COR-L47 (cell line): ENCODE measurements at regions not wholly inside any gene's neighbourhood (a gene's known extent, or its start where the extent isn't known, plus 50 kb on each side); places are given as distances from the start of the nearest gene placed in this dataset.
"Not testable (repeated sequence)": the region's sequence is repeated elsewhere in the genome, so short reads cannot be mapped to it uniquely, and the experiment has no call there.

Experiments
- DNase-seq: peaks from one replicate; lab custom pipeline; 2025; lab: John Stamatoyannopoulos, UW

DNA sequence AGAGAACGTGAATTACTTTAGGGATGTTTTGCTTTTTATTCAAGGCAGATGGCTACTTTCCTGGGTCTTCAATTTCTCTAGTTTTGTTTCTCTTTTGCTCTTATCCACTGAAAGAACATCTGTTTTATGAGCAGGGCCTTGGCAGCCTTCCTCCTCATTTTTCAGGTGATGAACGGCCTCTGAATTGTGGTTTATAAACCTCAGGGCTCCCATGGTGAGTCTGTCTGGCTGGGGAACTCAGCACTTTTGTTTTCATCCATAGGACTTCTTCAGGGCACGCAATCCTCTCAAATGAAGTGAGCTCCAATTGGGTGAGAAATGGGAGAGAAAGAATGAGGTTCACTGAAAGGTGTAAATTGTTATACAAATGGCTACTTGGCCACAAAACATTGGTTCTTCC, 186.4 kb upstream of the ERCC4 start:
- no peak for DNase-seq

DNA sequence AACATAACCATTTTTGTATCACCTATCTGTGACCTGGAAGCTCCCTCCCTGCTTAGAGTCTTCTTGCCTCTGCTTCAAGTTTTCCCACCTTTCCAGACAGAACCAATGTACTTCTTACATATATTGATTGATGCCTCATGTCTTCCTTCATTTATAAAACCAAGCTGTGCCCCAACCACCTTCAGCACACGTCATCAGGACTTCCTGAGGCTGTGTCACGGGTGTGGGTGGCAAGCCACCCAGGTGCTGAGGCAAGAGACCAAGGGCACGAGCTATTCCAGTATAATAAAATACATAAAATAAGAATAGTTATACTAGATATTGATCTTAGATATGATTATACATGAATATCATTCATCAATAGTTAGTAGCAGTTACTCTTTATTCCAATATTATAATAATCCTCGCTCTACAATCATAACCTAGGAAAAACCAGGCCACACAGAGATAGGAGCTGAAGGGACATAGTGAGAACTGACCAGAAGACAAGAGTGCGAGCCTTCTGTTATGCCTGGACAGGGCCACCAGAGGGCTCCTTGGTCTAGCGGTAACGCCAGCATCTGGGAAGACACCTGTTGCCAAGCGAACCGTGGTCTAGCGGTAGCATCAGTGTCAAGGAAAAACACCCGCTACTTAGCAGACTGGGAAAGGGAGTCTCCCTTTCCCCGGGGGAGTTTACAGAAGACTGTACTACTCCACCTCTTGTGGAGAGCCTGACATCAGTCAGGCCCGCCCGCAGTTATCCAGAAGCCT, 180.2 kb upstream of the ERCC4 start:
- not testable (repeated sequence) for DNase-seq

DNA sequence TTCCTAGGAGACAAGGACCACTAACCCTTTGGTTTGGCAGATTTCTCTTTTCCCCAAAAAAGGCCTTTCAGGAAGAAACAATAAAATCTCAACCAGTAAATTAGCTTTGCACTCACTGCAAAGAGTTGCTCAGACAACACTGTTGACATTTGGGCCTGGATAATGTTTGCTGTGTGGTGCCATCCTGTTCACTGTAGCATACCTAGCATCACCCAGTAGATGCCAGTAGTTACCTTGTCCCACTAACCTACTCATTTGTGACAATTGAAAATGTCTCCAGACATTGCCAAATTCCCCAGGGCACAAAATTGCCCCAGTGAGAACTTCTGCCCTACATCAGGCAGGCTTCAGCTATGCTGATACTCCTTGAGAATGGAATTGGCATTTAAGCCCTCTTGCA, 177.0 kb upstream of the ERCC4 start:
- no peak for DNase-seq

DNA sequence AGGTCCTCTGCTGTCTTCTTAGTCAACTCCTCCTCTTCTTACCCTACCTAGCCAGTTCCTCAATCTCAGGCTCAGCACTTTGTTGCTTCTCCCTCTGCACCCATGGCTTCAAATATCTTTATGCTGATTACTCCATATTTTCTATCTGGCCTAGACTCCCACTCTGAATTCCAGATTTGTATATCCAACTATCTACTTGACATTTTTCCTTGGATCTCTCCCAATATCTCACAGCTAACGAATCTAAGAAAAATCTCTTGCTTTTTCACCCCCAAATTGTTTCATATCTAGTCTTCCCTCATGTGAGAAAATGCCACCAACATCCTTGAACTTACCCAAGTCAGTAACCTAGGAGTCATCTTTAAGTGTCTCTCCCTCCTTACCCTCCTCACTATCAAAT, 176.4 kb upstream of the ERCC4 start:
- DNase-seq, result no peak

DNA sequence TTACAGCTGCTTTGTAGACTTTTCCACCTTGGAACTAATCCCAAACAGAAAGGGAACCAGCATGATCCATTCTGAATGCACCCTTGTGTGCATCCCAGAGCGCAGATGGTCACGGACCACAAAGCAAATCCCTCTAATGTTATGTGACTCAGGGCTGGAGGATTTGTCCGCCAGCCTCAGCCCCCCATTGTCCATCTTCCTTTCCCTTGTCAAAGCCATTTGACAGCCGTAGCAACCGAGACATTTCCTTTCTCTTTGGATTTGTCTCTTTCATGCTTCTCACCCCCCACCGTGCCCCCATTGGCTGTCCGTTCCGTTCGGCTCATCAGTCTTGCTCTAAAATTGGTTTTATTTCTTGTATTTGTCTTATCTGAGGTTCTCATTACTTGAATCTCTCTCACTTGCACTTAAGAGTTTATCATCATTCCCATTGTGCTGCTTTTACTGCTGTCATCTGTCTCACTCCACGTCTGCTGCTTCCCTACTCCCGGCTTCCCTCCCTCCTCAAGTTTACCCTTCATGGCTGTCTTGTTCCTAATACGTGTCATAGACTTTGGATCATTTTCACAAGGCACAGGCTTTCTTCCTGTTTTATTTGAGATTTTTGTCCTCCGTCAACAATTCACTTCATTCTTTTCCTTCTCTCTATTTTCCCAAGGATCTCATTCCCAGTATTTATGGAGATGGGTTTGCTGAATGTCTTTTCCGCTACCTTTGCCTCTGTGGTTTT, 163.4 kb upstream of the ERCC4 start:
- no peak for DNase-seq

DNA sequence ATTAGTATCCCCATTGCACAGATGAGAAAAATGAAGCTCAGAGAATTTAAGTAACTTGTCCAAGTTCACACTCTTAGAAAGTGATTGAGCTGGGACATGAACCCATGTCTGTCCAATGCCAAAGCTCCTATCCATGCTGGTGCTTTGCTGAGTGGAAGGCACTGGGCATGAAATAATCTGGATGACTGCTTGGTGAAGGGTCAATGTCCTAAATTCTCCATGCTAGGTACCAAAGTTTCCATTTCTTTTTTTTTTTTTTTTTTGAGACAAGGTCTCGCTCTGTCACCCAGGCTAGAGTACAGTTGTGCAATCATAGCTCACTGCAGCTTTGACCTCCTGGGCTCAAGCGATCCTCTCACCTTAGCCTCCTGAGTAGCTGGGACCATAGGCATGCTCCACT, 153.6 kb upstream of the ERCC4 start:
- no peak for DNase-seq

DNA sequence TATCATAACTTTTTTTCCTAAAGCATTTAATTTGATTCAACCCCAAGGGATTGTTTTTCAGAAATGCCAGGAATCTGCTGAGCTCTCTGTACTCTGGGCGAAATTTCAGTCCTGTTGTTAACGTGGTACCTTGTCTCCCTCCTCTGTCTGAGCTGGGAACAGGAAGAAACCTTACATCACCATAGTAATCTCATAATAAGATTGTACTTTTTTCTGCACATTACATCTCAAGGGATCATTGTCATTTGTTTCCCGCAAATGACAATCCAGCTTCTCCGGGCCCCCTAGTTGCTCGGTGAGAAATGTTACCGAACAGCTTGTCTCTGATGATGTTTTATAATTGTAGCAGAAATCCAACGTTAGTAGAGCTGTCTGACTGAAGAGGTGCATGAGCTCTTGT, 152.7 kb upstream of the ERCC4 start:
- DNase-seq, result no peak

DNA sequence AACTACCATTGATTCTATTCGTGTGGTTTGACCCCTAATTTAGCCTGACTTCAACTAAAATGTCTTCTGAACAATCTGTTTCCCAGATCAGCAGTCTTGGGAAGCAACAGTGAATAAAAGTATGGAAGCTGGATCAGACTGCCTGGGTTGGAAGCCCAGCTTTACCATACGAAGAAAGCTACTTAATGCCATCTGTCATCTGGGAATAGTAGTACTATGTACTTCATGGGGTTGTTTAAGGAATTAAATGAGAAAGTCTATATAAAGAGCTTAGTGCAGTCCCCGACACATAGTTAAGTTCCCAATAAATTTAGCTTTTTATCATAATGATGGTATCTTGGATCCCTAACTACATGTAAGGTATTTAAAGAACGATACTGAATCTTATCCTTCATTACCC, 151.5 kb upstream of the ERCC4 start:
- DNase-seq, result no peak

DNA sequence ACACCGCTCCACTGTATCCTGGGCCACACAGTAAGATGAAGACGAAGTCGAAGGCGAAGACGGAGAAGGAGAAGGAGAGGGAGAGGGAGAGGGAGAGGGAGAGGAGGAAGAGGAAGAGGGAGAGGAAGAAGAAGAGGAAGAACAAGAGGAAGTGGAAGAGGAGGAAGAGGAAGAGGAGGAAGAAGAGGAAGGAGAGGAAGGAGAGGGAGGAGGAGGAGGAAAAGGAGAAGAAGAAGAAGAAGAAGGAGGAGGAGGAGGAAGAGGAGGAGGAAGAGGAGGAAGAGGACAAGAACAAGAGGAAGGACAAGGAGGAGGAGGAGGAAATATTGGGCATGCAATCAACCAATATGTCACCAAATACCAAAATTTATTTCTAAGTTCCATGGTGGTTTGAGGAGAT, 149.5 kb upstream of the ERCC4 start:
- no peak for DNase-seq

DNA sequence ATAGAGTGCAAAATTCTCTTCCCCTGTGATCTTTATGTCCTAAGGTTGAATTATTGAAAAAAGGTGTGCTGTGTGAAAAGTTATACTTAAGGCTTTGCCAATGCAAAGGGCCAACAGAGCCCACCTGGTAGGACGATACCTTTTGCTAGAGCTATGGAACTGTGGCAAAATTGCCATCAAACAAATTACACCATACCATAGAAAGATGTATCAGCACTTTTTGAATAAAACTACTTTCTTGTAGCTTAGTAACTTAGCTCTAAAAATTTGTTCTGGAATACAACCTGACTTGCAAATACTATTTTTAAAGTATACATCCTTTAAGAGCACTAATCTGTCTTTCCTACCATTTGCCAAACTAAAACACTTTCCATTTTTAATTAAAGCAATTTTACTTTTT, 147.2 kb upstream of the ERCC4 start:
- DNase-seq, result no peak

DNA sequence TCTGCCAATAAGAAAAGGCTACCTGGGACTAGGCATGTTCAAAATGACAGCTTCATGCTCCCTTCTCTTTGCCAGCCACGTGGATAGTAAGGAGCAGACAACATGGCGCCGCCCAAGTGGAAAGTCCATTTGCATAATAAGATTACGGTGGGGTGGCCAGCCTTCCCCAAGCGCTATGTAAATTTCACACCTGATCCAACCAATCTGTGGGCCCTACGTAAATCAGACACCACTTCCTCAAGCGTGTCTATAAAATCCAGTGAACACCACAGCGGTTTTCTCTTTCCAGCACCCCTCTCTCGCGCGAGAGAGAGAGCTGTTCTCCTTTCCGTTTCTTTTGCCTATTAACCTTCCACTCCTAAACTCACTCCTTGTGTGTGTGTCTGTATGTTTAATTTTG, 140.3 kb upstream of the ERCC4 start:
- DNase-seq, result no peak

DNA sequence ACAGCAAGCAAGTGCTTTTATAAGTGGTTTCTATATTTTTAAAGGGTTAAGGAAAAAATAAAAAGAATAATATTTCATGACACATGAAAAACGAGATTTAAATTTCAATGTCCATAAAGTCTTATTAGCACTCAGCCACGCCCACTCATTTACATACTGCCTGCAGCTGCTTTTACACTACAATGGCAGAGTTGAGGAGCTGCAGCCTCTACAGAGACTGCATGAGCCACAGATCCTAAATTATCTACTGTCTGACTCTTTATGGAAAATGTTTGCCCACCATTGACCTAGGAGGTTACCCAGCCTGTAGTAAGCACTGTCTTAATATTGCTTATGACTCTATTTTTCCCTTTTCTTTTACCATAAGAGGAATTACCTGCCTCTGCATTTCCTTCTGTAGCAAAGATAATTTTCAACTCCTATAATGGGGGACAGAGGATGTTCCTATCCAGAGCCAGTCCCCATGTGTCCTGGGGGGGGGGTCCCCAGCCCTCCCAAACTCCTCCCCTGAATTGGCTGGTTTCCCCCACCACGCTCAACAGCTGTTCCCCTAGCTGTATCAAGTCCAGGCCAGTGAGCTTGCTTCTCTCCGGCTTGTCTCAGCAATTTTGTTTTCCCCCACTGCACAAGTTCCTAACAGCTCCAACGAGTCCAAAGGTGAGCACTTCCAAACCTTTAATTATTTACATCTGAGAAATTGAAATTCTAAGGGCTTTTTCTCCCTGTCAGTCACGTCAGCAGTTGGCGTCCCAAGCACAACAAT, 139.4 kb upstream of the ERCC4 start:
- DNase-seq, result no peak

DNA sequence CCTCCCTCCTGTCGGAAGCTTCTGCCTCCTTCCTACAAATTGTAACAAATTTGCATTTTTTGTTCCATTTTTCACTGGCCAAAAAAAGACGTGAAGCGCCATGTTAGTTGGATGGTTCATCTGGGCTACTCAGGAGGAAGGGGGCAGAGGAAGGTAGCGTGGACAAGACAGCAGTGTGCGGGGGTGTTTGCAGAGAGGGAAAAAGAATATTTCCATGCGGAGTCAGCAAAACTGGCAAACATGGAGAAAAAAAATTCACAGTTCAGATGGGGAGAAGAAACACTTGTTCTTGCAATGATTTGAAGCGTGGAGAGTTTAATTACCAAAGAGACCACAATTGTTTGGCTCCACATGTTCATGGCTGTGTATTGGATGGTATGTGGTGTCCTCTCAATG, 138.8 kb upstream of the ERCC4 start:
- DNase-seq, result no peak

DNA sequence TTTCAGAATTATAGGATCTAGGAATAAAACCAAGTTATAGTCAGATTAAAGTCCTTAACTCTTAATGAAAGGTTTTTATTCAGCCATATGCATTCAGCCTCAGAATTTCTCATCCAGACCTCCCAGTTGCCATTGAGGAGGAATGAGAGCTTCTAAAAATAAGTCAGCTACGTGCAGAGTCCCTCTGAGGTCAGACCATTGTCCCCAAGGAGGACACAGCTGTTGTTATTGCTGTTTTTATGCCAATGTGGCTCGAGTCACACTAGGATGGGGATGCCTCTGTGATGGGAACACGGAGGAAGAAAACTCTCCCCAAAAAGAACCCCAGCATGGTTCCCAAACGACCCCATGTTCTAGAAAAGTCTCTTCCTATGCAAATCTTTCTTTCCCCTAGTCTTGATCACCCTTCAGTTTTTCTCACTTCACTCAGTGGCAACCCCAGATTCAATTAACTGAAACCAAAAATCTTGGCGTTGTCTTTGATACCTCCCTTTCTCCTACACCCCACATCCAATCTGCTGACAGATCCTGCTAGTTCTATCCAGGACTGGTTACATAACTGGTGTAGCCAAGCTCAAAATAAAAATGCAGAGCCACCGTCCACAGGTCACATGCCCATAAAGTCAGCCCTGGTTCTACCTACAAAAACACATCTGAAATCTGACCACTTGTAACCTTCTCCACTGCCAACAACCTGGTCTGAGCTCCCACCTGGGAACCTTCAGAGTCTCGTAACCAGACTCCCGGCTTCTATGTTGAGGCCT, 138.2 kb upstream of the ERCC4 start:
- no peak for DNase-seq

DNA sequence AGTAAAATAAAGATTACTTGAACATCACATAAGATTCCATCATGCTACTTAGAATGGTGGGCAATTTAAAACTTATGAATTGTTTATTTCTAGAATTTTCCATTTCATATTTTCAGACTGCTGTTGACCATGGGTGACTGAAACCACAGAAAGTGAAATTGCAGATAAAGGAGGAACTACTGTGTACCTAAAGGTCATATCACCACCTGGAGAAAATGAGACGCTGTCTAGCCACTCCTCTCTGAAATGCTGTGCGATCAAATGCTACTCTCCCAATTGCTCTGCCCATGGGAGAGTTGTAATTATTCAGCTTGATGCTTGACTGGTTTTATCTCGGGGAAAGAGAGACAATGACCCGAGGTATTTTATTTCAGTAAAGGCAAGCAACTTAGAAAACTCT, 128.9 kb upstream of the ERCC4 start:
- no peak for DNase-seq

DNA sequence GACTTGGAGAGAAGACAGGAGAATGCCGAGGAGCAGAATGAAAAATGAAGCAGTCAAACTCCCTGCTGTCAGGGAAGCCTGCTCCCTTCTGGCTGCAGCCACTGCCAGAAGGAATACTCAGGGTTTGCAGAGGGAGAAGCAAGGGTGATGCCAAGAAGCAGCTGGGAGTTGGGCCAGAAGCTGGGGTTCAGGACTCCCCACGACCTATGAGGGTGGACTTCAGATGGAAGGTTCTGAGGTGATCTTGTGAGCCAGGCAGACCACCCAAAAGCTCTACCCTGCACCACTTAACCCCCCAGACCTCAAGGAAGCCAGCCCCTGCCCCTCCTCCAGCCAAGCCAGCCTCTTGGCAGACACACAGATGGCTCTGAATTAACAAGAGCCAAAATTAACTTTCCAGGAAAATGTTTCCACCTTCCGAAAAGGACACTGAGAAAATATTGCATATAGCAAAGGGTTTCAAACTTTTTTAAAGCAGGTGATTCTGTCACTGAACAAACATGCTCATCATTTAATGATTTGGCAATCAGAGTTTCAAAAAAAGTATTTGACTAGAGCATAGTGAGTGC, 126.0 kb upstream of the ERCC4 start:
- no peak for DNase-seq

DNA sequence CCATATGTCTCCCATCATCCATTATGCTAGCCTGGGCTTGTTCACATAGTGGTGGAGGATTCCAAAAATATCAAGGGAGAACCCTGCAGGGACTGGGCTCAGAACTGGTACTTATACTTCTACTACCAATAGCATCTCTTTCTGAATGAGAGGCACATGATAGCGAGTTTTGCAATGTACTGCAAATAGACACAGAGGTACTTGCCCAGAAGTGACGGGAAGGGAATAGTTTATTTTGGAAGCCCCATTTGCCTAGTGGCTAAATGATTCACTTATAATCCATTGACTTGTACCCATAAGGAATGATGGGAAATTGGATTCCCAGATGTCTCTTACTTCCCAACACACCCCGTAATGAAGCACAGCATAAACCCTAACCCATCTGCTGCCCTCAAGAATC, 124.8 kb upstream of the ERCC4 start:
- no peak for DNase-seq

DNA sequence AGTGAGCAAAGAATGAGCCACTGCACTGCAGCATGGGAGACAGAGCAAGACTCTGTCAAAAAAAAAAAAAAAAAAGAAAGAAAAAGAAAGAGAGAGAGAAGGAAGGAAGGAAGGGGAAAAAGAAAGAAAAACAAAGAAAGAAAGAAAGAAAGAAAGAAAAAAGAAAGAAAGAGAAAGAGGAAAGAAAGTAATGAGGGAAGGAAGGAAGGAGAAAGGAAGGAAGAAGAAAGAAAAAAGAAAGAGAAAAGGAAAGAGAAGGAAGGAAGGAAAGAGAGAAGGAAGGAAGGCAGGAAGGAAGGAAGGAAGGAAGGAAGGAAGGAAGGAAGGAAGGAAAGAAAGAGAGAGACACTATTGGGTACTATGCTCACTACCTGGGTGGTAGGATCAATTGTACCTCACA, 122.2 kb upstream of the ERCC4 start:
- DNase-seq, result no peak

DNA sequence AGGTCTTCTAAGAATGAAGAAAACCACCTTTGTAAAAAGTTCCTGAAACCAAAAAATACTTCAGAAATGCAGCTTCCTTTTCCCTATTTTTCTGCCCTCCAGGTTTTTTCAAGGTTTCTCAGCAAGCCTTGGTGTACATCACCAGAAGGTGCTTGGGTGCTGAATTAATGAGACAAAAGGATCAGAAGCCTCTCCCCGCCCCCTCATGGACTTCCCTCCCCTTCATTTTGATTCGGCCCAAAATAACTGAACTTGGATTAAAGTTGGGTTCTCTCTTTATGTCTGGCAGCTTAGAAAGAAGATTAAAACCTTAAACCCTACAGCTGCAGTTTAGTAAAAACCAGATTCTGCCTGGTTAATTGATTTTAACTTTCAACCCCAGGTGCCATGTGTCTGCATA, 121.7 kb upstream of the ERCC4 start:
- DNase-seq, result no peak

DNA sequence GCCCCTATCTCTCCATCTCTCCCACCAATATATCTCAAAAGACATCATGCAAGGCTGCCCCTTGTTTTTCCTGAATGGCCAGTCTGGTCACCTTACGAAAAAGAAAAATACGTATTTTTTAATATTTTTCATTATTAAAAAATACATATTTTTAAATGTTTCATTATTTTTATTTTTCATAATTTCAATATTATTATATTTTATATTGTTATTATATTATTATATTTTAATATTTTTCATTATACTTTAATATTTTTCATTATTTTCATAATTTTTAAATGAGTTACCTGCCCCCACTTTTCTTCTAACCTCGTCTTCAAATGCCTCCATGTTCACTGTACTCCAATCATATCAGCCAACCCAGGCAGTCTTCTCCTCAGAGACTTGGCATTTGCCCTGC, 116.0 kb upstream of the ERCC4 start:
- no peak for DNase-seq

DNA sequence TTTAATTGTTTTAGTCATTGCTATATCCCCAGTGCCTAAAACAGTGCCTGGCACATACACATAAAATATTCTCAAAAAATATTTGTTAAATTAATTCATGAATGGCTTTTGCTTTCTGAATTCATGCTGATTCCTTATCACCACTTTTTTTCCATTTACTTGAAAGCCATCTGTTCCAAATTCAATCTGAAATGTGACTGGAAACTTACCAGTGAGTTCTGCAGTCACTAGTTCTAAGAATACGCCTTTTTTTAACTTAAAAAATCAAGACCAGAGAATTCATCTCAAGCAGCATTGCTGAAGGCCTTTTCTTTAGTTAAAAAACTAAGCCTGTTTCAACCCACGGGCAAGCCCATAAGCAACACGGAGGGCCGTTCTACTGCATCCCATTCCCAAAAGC, 114.0 kb upstream of the ERCC4 start:
- no peak for DNase-seq

DNA sequence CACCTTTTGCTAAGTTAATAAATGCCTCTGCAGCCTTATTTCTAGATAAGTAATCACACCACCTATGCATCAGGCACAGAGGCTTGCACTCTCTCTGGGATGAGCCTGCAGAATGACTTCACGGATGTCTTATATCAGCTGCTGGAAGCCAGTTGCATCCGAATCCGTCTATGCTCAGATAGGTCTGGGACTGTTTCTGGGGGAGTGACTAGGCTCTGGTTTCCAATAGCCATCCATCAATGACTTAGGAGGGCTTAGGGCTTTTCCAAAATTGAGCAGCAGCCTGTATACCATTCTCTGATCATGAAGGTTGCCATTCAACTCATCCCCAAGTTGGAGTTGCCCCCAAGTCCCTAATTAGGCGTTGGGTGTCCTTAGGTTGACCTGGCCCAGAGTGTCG, 113.3 kb upstream of the ERCC4 start:
- no peak for DNase-seq
